GM23248 (cell line): ENCODE measurements at regions not wholly inside any gene's neighbourhood (a gene's known extent, or its start where the extent isn't known, plus 50 kb on each side); places are given as distances from the start of the nearest gene placed in this dataset.

Experiments
- EZH2 ChIP-seq: fragments of 200-600 bp; sonication (generic); IDR thresholded peaks from 2 replicates; pipeline ENCODE4 v1.6.1; 2018; ENCODE audit warnings: antibody characterized with exemption, mild to moderate bottlenecking; ENCODE audit not compliant: insufficient read depth, poor library complexity, severe bottlenecking
- EZH2phosphoT487 ChIP-seq: fragments of 200-600 bp; sonication (generic); IDR thresholded peaks from 2 replicates; pipeline ENCODE4 v1.6.1; 2018; ENCODE audit warnings: antibody characterized with exemption, moderate library complexity, mild to moderate bottlenecking, low read depth; ENCODE audit not compliant: insufficient read depth

DNA sequence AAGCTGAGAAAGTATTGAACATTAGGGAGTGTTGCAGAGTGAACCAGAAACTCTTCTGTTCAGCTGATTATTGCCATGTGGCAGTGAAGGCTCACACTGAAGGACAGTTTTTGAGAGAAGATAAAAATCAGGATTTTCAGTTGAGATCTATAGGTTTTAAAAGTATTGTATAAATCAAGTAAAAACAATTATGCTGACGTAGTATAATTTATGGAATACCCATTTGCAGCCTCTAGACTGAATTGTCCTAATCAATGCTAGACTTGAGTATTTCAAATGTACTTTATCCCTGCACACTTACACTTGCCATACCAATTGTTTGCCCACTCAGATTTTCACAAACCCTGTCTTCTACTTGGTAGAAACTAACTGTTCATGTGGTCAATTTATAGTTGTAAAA lies 245.8 kb downstream of the FRK start:
- TF ChIP-seq EZH2 (no peak), EZH2phosphoT487 (no peak)
